PC-9 (cell line): ENCODE measurements at regions not wholly inside any gene's neighbourhood (a gene's known extent, or its start where the extent isn't known, plus 50 kb on each side); places are given as distances from the start of the nearest gene placed in this dataset.

Source experiments
- CTCF ChIP-seq: fragments of 200-600 bp; sonication (generic); conservative IDR thresholded peaks from 2 replicates; pipeline ENCODE4 v1.6.1; 2017; ENCODE audit warnings: mixed run types, antibody characterized with exemption, mild to moderate bottlenecking, moderate library complexity
- EZH2 ChIP-seq: fragments of 200-600 bp; sonication (generic); IDR thresholded peaks from 2 replicates; pipeline ENCODE4 v1.8.0; 2017; ENCODE audit warnings: antibody characterized with exemption, low read depth

GRCh38 chr1:221418346-221418745 lies 323.5 kb downstream of the DUSP10 start:
- TF ChIP-seq CTCF (no peak), EZH2 (no peak)
